Endothelial cell of umbilical vein (primary cell): ENCODE measurements at regions not wholly inside any gene's neighbourhood (a gene's known extent, or its start where the extent isn't known, plus 50 kb on each side); places are given as distances from the start of the nearest gene placed in this dataset.

Experiments used
- BruUV-seq: library from RNA; stranded (reverse); fragments of 400-500 nt; replicated peaks from 2 replicates; lab custom pipeline; 2021; lab: Mats Ljungman, UMichigan
- CTCF ChIA-PET: fragments of 300-600, 350-600 bp; sonication (Branson Sonifier 250); formaldehyde crosslinking; loops from one replicate; lab custom pipeline; 2021; ENCODE audit warnings: antibody characterized with exemption, inconsistent platforms; lab: Charles Lee
- POLR2A ChIA-PET: fragments of 300-600, 350-600 bp; sonication (Branson Sonifier 250); formaldehyde crosslinking; loops from one replicate; lab custom pipeline; 2021; ENCODE audit warnings: antibody characterized with exemption, inconsistent platforms; lab: Charles Lee
- DNase-seq: peaks from one replicate; pipeline ENCODE4 v3.0.0-alpha.2; 2011; ENCODE audit warnings: low read depth, low spot score
- FAIRE-seq: peaks from 2 replicates; lab custom pipeline; 2011; peaks lifted over from hg19 to GRCh38; lab: Jason Lieb, UNC
- H2AFZ ChIP-seq: 2 replicates; pipeline ENCODE4 v1.6.0; 2012; ENCODE audit warnings: low read depth, low read length, control low read depth, inconsistent platforms
- H3K27ac ChIP-seq: 2 replicates; pipeline ENCODE4 v1.5.1; 2011; ENCODE audit warnings: low read depth, mild to moderate bottlenecking, control low read depth, low read length, moderate library complexity; ENCODE audit not compliant: insufficient read depth
- H3K27me3 ChIP-seq, 2 experiments: 2 replicates each; pipeline versions ENCODE4 v1.6.0 to v1.6.1; 2011; ENCODE audit warnings: low read length in 2 of 2, mixed read lengths in 1 of 2; ENCODE audit not compliant: control insufficient read depth in 2 of 2, insufficient read depth in 2 of 2
- H3K36me3 ChIP-seq, 2 experiments: 2 replicates in 1 of 2; 3 replicates in 1 of 2; pipeline ENCODE4 v1.5.1; 2011; ENCODE audit warnings: low read length in 2 of 2, mild to moderate bottlenecking in 1 of 2, moderate library complexity in 1 of 2; ENCODE audit not compliant: control insufficient read depth in 2 of 2, insufficient read depth in 2 of 2; ENCODE audit errors: extremely low read depth in 1 of 2
- H3K4me1 ChIP-seq: 3 replicates; pipeline ENCODE4 v1.5.1; 2011; ENCODE audit warnings: mild to moderate bottlenecking, low read length; ENCODE audit not compliant: control insufficient read depth, insufficient read depth; ENCODE audit errors: extremely low read depth
- H3K4me2 ChIP-seq: 2 replicates; pipeline ENCODE4 v1.6.1; 2011; ENCODE audit warnings: low read length, control low read depth, mixed read lengths; ENCODE audit not compliant: insufficient read depth
- H3K4me3 ChIP-seq, 3 experiments: fragments of 200-600 bp in 1 of 3; sonication (generic), shearing (Covaris generic) in 1 of 3; replicated peaks in 1 of 3; 2 replicates each; pipeline ENCODE4 v1.5.1; 2011 to 2016; ENCODE audit warnings: control low read depth in 3 of 3, low read length in 3 of 3, mild to moderate bottlenecking in 2 of 3, inconsistent platforms in 1 of 3, low read depth in 1 of 3, moderate library complexity in 1 of 3; ENCODE audit not compliant: insufficient read depth in 1 of 3
- H3K79me2 ChIP-seq: 2 replicates; pipeline ENCODE4 v1.6.0; 2012; ENCODE audit warnings: low read length, inconsistent platforms; ENCODE audit not compliant: control insufficient read depth, insufficient read depth
- H3K9ac ChIP-seq: replicated peaks from 2 replicates; pipeline ENCODE3; 2011; ENCODE audit warnings: low read length, control low read depth; ENCODE audit not compliant: insufficient read depth; ENCODE audit errors: extremely low read depth
- H3K9me1 ChIP-seq: replicated peaks from 3 replicates; pipeline ENCODE4 v1.6.0; 2011; ENCODE audit warnings: mild to moderate bottlenecking, low read length; ENCODE audit not compliant: control insufficient read depth, insufficient read depth; ENCODE audit errors: extremely low read depth
- H3K9me3 ChIP-seq: replicated peaks from 2 replicates; pipeline ENCODE4 v1.5.1; 2012; ENCODE audit warnings: low read length, inconsistent platforms; ENCODE audit not compliant: control insufficient read depth, insufficient read depth
- H4K20me1 ChIP-seq: replicated peaks from 2 replicates; pipeline ENCODE3; 2011; ENCODE audit warnings: mild to moderate bottlenecking, low read length; ENCODE audit not compliant: control insufficient read depth, insufficient read depth; ENCODE audit errors: extremely low read depth
- EZH2 ChIP-seq: IDR thresholded peaks from 2 replicates; pipeline ENCODE4 v1.6.1; 2012; ENCODE audit warnings: borderline replicate concordance, low read depth, mild to moderate bottlenecking, moderate library complexity, low read length, inconsistent platforms; ENCODE audit not compliant: severe bottlenecking
- FOS ChIP-seq: IDR thresholded peaks from 2 replicates; pipeline ENCODE4 v1.6.1; 2011; ENCODE audit warnings: mild to moderate bottlenecking, low read length, moderate library complexity, borderline replicate concordance; ENCODE audit not compliant: insufficient read depth
- GATA2 ChIP-seq: IDR thresholded peaks from 2 replicates; pipeline ENCODE4 v1.7.0; 2011; ENCODE audit warnings: low read depth, mild to moderate bottlenecking, moderate library complexity, mixed read lengths, low read length; ENCODE audit not compliant: insufficient read length, insufficient read depth
- JUN ChIP-seq: IDR thresholded peaks from 2 replicates; pipeline ENCODE4 v1.6.1; 2011; ENCODE audit warnings: borderline replicate concordance, low read depth; ENCODE audit not compliant: insufficient read length, insufficient read depth
- MYC ChIP-seq: IDR thresholded peaks from one replicate; pipeline ENCODE4 v1.6.1; 2011; ENCODE audit warnings: mild to moderate bottlenecking, low read depth, low read length
- POLR2A ChIP-seq: IDR thresholded peaks from 2 replicates; pipeline ENCODE4 v1.6.1; 2012; ENCODE audit warnings: low read depth, mild to moderate bottlenecking, control low read depth, low read length
- POLR2AphosphoS5 ChIP-seq: IDR thresholded peaks from 2 replicates; pipeline ENCODE4 v1.6.1; 2012; ENCODE audit warnings: low read depth, mild to moderate bottlenecking, control low read depth, low read length, moderate library complexity; ENCODE audit not compliant: insufficient read depth
- dilution Hi-C: fragments of 300-500 bp; cut with MboI; formaldehyde crosslinking; loops from one replicate; pipeline ENCODE4 v1.15.0; 2019; ENCODE audit warnings: low sequenced_read_pairs; ENCODE audit not compliant: extremely low pct_ligation_motif_present
- intact Hi-C: fragments of 100-400 bp; cut with micrococcal nuclease; formaldehyde crosslinking; loops from one replicate; pipeline ENCODE4 v1.10.0; 2022
- TF ChIP-seq, protein P1 (sequence below), 2 donors: IDR thresholded peaks; 1 replicate in 1 of 2; 2 replicates in 1 of 2; pipeline ENCODE4 v1.5.1; 2011; ENCODE audit warnings: low read length in 2 of 2, mild to moderate bottlenecking in 2 of 2, moderate library complexity in 2 of 2, control low read depth in 1 of 2, inconsistent platforms in 1 of 2, low read depth in 1 of 2; ENCODE audit not compliant: insufficient read depth in 1 of 2; ENCODE audit errors: extremely low read depth in 1 of 2
- TF ChIP-seq, protein P2 (sequence below): IDR thresholded peaks from 2 replicates; pipeline ENCODE4 v1.6.1; 2011; ENCODE audit not compliant: insufficient read depth, insufficient read length

DNA sequence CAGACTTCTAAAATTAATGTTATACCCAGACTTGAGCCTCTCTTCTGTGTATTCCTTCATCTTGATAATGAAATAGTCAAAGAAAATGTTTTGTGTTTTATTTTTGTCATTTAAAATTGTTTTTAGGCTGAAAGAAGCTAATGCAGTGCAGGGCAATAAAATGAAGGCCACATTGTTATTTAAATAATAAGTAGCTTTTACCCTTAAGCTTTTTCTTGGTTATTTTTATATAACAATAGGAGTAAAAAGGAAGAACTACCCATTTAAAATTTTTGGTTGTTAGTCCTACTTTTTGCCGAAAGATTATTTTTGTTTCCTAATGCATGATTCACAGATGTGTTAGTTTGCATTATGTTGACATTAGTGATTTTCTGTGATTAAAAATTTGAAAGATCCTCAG lies 181.0 kb upstream of the MEOX2 start:
- no peaks in the 10 kb centered on the region for H4K20me1 ChIP-seq
- H3K27me3 ChIP-seq = no peaks in the 10 kb centered on the region
- no peaks in the 10 kb centered on the region for H3K9me3 ChIP-seq
- no TSS peak for BruUV-seq
- no peak overlapping the region for H3K9ac ChIP-seq
- H3K9me1 ChIP-seq = no peaks in the 10 kb centered on the region
- no peak overlapping the region for H3K4me2 ChIP-seq
- no peak for DNase-seq
- ChIA-PET POLR2A (no interaction called here), CTCF (no interaction called here)
- H3K4me3 ChIP-seq = no peak overlapping the region
- no peaks in the 10 kb centered on the region for H3K4me1 ChIP-seq
- no peak overlapping the region for H2AFZ ChIP-seq
- dilution Hi-C loops (no loop called here), intact Hi-C loops (no loop called here)
- H3K79me2 ChIP-seq = no peaks in the 10 kb centered on the region
- no peaks in the 10 kb centered on the region for H3K36me3 ChIP-seq
- H3K27ac ChIP-seq = no peak overlapping the region
- TF ChIP-seq POLR2AphosphoS5 (no peak), FOS (no peak), JUN (no peak), GATA2 (no peak), EZH2 (no peak), POLR2A (no peak), MYC (no peak)
- TF ChIP-seq, protein P1, sequence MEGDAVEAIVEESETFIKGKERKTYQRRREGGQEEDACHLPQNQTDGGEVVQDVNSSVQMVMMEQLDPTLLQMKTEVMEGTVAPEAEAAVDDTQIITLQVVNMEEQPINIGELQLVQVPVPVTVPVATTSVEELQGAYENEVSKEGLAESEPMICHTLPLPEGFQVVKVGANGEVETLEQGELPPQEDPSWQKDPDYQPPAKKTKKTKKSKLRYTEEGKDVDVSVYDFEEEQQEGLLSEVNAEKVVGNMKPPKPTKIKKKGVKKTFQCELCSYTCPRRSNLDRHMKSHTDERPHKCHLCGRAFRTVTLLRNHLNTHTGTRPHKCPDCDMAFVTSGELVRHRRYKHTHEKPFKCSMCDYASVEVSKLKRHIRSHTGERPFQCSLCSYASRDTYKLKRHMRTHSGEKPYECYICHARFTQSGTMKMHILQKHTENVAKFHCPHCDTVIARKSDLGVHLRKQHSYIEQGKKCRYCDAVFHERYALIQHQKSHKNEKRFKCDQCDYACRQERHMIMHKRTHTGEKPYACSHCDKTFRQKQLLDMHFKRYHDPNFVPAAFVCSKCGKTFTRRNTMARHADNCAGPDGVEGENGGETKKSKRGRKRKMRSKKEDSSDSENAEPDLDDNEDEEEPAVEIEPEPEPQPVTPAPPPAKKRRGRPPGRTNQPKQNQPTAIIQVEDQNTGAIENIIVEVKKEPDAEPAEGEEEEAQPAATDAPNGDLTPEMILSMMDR (IDR thresholded peaks at IDR 0.05; ENCODE audit: extremely low read depth in 1 of 2, insufficient read depth in 1 of 2, low read depth in 1 of 2, low read length in 2 of 2) = no peak
- TF ChIP-seq, protein P2, sequence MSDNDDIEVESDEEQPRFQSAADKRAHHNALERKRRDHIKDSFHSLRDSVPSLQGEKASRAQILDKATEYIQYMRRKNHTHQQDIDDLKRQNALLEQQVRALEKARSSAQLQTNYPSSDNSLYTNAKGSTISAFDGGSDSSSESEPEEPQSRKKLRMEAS = no peak
- FAIRE-seq = no peak
